ENCODE measurements at regions not wholly inside any gene's neighbourhood (a gene's known extent, or its start where the extent isn't known, plus 50 kb on each side); places are given as distances from the start of the nearest gene placed in this dataset.
A peak's percentile ranks its signal among the peaks of the same experiment; 100 is the strongest.

GRCh38 chr9:91042024-91042423, 240.4 kb downstream of the SYK start:
- DNase-seq (ENCODE audit: low read depth) = no peak

- DNase-seq (ENCODE audit: low read depth) = no peak
Measured at GRCh38 chr9:91042541-91042940, 240.9 kb downstream of the SYK start.

DNA sequence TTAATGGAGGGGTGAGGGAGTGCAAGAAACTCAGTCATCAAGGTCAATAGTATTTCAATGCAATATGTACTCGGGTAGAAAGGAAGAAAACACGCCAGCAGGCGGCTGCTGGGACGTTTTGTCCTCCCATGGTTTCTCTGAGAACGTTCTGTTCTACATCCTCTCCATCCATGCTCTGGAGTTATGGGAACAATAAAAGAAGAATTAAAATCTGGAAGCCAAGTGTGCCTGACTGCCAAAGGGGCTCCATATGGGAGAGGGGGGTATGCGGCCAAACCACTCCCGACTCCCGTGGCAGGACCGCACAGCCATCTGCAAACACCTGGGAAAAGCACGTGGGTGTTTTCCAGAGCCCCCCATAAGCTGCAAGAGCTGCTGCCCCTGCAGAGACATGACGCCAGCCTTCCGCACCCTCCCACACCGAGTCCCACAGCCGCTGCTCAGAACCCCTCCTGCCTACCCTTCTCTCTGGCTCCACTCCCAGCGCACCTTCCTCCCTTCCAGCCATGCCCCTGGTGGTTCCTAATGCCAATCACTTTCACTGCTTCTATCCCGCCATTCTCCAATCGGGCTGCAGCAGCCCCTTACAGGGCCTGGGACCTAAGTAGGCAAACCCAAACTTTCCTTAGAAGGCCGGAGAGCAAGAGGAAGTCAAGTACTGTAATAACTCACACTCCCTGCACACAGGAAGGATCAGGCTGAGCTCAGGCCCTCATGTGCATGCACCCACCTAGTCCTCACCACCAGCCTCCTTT, 241.6 kb downstream of the SYK start:
- DNase-seq (ENCODE audit: low read depth) = no peak

GRCh38 chr9:91043811-91044175, 242.2 kb downstream of the SYK start:
- no peak for DNase-seq (ENCODE audit: low read depth)

DNA sequence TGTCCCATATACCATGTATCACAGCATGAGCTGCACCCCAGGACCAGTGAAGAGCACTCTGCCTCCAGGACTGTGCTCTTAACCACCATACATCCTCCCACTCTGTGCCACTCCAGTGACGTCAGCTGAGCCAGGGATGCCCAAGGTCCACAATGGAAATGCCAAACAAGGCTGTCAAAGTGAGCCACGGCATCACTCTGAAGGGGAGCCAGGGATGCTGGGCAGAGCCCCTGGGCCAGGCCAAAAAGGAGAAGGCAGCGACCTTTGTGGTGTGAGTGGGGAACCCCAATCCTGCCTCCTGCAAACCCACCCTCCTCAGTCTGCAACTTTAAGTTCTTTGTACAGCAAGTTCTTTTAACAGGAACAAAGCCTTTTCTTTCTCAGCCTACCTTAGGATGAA, 242.7 kb downstream of the SYK start:
- no peak for DNase-seq (ENCODE audit: low read depth)

GRCh38 chr9:91045041-91045440, 243.4 kb downstream of the SYK start:
- DNase-seq (ENCODE audit: low read depth) = no peak

GRCh38 chr9:91047529-91047928, 245.9 kb downstream of the SYK start:
- DNase-seq (ENCODE audit: low read depth) = peak; percentile 11

DNA sequence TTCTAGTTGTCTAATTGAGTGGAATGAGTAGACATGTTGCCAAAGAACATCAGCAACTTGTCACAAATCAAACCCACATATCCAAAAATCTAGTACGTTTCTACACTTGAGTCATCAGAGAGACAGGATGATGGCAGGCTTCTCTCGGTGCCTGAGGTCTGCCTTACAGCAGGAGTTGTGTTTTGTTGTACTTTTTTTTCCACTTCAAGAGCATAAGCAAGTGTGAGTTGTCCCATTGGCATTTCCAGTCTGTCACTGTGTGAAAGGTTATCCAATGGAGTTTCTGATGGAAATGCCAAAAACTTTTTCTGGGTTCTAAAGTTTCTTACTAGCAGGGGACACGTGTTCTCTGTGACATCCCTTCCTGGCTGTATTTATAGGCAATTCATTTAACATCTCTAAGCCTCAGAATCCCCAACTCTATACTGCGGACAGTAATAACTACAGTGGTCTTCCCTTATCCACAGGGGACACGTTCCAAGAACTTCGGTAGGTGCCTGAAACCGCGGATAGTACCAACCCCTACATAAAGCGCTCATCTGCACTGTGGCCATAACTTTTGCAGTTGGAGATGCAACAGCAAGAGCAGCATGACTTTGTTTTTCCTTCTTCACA, 246.5 kb downstream of the SYK start:
- no peak for DNase-seq (ENCODE audit: low read depth)

DNA sequence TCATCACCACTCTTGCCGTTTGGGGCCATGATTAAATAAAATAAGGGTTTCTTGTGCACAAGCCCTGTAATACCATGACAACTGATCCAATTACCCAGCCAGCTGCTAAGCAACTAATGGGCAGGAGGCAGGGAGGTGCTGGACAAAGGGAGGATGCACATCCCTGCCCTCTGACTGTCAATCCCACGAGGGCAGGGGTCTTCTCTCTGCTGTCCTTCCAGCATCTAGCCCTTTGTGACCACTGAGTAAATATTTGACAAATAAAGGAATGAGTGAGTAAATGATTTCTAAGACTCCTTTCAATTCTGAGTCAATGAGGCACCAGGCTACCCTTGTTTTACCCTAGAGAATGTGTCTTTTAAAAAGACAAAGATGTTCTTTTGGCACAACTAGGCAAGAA, 247.1 kb downstream of the SYK start:
- DNase-seq (ENCODE audit: low read depth) = no peak

GRCh38 chr9:91053824-91054223, 252.2 kb downstream of the SYK start:
- DNase-seq (ENCODE audit: low read depth) = no peak

GRCh38 chr9:91055845-91056244, 254.2 kb downstream of the SYK start:
- no peak for DNase-seq (ENCODE audit: low read depth)

DNA sequence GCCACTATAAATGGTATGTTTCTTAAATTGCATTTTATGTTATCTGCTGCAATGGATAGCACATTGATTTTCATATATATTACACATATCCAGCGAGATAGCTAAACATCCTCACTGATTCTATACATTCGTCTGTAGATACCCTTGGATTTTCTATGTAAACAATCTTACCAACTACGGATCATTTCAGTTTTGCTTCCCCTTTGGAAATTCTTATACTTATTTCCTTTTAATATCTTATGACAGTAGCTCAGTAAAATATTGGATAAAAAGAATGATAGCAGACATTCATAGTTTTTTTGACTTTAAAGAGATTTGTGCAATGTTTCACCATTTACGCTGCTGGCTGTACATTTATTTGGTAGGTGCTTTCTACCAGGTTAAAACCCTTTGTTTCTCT, 254.9 kb downstream of the SYK start:
- no peak for DNase-seq (ENCODE audit: low read depth)

DNA sequence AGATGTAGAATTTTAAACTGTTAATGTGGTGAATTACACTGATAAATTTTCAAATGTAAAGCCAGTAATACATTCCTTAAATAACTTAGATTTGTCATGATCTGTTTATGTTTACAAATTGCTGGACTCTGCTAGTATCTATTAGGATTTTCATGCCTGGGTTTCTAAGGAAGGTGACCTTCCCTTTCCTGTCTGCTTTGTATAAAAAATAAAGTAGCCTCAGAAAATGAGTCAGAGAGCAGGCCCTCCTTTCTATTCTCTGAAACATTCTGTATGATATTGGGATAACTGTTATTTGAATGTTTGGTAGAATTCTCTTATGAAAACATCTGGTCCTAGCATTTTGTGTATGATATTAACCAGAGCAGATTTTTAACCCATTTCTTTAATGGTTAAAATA, 255.3 kb downstream of the SYK start:
- DNase-seq (ENCODE audit: low read depth) = no peak

- no peak for DNase-seq (ENCODE audit: low read depth)
Measured at GRCh38 chr9:91059713-91060112, 258.1 kb downstream of the SYK start.

DNA sequence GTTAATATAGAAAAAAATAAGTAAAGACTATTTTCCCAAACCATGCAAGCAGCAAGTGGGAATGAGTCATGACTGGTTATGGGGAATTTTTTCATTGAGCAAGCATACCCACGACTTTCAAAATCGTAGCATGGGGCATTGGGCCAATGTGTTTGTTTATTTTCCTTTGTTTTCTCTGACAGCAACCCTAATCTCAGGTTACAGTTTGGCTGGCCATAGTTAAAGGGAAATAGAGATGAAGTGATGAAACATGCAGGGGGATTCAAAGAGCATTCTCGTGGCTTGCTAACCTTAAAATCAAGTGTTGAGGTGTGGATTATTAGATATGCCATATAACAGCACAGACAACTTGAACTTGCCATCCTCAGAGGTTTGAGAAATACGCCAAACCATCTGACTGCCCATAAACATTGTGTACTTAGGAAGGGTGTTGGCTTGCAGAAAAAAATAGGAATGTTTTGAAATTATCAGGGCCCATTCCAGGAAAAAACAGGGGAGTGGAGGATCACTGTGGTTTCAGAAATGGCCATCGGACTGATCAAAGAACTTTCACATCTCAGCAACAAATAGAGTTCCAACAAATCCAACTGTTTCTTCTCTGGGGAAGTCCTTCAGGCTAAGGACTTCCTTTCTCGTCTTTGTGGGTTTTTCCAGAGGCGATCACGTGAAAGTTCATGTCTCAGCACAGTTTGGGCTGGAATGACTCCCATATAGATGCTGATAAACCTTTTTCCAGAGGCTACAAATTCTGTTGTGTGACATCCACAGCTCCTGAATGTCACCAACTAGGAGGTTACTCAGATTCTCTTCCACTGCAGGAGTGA, 259.1 kb downstream of the SYK start:
- no peak for DNase-seq (ENCODE audit: low read depth)

GRCh38 chr9:91061506-91061905, 259.9 kb downstream of the SYK start:
- DNase-seq (ENCODE audit: low read depth) = no peak

- DNase-seq (ENCODE audit: low read depth) = no peak
Measured at GRCh38 chr9:91062281-91062680, 260.7 kb downstream of the SYK start.

GRCh38 chr9:91063471-91063870, 261.9 kb downstream of the SYK start:
- DNase-seq (ENCODE audit: low read depth) = no peak

DNA sequence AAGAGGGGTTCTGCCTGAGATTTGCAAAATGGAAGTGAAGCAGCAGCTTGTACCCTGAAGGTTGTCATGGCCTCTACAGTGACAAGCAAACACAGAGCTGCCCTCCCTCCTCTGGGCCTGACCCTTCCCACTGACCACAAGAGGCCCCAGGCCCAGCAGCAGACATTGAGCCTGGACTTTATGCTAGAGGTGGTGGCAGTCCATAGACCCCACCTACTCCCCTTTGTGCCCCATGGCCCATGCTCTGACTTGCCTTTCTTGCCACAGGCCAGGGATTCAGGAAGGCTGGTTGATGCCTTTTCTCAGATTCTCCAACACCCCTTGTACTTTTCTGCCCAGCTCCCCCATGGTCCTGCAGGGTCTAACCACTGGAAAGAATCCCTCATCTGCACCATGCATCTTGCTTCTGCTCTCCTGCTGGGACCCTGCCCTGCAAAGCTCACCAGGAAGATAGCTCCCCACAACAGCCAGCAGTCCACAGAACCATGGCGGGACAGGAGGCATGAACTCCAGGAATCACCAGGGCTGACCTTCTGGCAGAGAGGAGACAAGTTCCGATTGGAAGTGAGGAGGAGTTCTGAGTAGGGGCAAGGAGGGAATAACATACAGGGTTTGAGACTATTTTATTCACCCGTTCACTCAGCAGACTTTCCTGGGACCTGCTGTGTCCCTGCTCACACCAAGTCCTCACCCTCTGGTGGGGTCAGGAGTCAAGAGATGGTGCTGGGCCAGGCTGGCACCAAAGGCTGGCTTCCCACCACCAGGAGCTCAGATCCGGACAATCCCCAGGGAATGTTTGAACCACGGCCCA, 263.8 kb downstream of the SYK start:
- DNase-seq (ENCODE audit: low read depth) = no peak

GRCh38 chr9:91066042-91066415, 264.4 kb downstream of the SYK start:
- DNase-seq (ENCODE audit: low read depth) = no peak

DNA sequence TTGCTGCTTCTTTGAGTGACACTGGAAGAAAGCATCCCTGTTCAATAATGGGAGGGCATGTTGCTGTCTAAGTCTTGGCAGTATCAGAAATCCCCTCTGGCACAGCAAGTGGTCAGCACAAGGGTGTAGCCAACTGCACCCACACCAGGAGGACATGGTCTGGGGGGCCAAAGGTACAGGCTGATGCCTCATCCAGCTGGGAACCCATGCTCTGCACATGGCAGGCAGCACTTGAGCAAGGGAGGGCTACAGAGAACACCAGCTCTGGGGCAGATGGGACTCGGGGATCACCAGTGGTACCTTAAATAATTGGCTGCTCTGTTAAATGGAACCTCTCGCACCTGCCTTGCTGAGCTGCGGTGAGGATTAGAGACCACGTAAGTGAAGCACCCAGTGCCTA, 265.2 kb downstream of the SYK start:
- DNase-seq (ENCODE audit: low read depth) = no peak

DNA sequence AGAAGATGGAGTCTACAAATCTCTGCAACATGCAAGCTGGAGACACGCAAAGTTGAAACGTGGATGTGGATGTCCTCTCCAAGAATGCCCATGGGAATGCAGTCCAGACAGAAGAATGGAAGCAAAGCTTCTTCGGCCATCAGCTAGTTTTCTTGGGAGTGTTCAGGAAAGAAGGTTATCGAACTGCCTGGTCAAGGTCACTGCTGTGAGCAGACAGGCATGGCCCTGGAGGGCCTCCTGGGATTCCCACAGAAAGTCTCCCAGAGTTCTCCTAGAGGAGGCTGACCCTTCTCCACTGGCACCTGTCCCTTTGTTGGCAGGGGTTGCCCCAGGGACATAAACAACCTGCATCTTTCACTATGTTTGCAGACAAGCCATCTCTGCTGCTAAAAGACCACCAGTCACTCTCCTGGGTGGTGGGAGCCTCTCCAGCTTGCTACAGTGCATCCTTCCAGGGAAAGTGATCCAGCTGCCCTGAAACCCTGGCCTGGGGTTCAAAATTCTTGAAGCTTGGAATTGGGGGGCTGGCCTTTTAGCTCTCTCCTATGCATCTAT, 265.8 kb downstream of the SYK start:
- no peak for DNase-seq (ENCODE audit: low read depth)

Measured in T-helper 22 cell (primary cell).